ENCODE measurements at regions not wholly inside any gene's neighbourhood (a gene's known extent, or its start where the extent isn't known, plus 50 kb on each side); places are given as distances from the start of the nearest gene placed in this dataset.
A peak's percentile ranks its signal among the peaks of the same experiment; 100 is the strongest.

DNA sequence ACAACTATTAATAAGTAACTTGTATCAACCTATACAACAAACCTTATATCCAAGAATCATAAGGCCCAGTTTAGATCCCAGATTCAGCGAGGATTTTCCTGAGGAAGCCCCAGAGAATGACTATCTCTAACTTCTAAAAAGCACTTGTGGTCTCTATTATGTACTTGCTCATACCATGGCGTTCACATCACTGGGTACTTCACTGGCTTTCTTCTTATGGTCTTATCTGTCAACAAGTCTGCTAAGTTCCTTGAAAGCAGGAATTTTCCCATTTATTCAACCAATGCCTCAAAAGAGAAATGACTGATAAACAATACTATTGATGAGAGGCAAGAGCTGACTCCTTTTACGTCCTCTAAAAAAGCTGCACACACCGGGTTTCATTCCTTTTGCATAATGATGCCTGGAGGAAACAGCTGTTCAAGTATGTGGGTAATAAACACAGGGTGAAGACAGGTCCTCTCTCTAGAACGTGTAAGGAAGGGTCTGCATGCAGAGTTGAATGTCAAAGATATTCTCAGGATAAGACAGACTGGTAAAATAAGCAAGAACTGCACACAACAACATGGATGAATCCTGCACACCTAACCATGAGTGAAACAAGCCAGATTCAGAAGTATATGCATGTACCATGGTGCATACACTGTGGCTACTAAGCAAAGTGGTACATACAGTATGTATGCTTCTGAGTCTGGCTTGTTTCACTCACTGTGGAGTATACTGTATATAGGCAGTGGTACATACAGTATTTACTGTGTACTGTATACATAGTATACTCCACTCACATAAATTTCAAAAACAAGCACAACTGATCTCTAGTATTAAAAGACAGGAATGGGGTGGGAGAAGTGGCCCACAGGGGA is 408.7 kb downstream of the SHQ1 start:
- DNase-seq (ENCODE audit: low read depth): no peak

DNA sequence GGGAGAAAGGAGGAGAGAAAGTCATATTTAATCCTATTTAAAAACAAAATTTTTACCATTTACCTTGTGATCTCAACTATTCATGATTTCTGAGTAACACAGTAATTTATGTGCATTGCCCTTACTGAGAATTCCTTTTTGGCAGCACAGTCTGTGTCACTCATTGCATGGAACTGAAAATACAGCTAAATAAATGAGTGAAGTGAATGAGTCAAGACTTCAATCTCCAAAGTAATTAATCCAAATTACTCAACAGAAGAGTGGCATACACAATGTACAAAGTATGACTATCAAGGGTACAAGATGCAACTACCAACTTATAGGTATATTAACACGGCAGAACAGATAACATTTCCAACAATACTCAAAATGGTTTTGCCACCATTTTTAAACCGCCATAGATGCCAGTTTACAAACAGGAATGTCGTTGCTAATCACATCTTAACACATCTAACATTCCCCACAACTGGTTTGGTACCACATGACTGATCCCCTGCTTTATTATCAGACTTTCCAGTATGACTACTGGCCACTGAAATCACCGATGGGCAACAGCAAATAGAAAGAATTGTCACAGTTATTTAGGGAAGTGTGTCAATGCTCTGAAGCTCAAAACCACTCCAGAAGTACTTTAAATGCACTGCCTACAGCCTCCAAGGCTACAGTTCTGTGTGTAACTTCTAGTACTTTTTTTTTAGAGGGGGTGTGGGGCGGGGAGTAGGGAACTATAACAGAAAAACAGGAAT is 410.4 kb downstream of the SHQ1 start:
- DNase-seq (ENCODE audit: low read depth): no peak

DNA sequence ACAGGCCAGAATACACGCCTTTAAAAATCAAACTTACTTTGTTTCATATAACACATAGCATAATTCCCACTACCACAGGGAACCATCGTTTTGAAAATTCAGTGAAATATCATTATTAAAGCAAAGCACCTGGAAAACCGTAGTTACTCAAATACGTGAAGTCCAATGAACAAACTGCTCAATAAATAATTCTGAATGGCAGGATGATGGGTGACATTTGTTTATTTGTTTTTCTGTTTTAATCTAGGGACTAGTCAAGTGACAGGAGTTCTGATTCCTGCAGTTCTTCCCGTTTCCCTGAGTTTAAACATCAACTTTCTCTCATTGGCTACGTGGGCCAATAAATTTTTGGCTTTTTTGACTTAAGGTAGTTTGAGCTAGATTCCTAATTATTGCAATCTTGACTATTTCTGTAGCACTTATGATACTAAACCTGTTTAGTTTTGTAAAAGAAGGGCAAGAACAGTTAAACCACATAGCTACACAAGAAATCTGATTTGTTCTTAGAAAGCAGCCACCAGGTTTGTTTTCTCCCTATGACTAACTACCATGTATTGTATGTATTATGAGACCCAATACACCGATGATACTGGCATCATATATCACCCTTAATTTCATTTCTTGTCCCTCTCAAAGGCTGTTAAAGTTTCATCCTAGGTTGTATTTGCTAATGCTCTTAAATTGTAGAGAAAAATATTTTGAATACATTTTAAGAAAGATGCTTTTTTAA is 411.2 kb downstream of the SHQ1 start:
- no peak for DNase-seq (ENCODE audit: low read depth)

DNA sequence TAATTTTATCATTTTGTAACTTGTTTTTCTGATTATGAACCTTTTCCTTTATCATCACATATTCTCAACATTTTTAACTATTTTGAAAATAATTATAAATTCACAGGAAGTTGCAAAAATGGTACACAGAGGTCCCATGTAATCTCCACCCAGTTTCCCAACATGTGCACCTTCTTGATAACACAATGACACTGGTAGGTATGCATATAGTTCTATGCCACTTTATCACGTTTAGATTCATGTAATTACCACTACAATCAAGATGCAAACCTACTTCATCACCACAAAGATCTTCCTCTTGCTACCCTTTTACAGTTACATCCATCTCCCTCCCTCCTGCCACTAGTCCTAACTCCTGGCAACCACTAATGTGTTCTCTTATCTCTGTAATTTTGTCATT is 413.9 kb downstream of the SHQ1 start:
- DNase-seq (ENCODE audit: low read depth): no peak

DNA sequence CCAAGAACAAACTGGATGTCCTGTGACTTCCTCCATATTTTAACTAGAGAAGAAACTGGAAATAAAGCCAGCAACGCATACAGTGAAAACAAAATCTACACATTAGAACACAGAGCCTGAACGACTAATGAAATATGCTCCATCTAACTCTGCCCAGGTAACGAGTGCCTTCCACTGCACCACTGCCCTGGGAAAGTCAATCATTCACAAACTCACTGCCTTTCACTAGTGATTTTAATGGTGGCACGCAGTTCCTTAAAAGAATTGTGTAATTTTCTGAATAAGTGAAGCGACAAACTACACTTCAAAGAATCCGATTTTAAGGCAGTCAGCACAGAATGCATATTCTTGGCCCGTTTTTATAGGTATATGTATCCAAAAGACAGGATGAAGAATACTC is 416.0 kb downstream of the SHQ1 start:
- DNase-seq (ENCODE audit: low read depth): no peak

DNA sequence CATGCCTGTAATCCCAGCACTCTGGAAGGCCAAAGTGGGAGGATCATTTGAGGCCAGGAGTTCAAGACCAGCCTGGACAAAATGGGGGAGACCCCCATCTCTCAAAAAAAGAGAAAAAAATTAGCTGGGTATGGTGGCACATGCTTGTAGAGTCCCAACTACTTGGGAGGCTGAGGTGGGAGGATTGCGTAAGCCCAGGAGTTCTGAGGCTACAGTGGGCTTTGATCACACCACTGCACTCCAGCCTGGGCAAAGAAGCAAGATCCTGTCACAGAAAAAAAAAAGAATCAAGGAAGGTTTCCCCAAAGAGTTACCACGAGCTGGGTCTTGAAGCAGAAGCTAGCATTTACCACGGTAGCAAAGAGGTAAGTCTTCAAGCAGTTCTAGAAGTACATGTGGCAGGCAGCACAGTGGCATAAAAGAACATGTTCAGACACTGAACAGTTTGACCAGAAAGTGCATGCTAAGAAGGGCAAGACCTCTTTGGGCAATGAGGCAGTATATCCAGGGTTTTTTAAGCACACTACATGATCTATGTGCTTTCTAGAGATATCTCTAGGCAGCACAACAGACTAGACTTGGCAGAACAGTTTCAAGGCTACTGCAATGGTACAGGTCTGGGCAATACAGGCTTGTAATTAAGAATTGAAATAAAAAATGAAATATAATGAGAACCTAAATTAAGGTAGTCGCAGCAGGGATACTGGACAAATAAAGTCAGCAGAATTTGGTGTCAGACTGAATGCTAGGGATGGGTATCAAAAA is 418.5 kb downstream of the SHQ1 start:
- no peak for DNase-seq (ENCODE audit: low read depth)

DNA sequence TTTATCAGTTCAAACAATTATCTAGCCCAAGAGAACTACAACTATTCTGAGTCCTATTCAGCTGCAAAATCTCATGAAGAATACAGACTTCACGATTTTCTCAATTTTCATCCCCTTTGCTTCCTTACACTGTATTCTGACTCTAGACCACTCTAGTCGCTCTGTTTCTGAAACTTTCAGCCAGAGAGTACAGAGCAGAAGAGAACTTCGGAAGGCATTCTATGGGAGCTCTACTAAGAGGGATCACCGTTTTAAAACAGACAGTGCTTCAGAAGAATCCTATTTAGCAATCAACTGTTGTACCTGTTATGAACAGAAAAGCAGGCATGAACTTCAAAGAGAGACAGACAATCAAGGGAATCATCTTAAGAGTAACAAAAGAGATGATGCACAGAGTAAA is 419.4 kb downstream of the SHQ1 start:
- no peak for DNase-seq (ENCODE audit: low read depth)

DNA sequence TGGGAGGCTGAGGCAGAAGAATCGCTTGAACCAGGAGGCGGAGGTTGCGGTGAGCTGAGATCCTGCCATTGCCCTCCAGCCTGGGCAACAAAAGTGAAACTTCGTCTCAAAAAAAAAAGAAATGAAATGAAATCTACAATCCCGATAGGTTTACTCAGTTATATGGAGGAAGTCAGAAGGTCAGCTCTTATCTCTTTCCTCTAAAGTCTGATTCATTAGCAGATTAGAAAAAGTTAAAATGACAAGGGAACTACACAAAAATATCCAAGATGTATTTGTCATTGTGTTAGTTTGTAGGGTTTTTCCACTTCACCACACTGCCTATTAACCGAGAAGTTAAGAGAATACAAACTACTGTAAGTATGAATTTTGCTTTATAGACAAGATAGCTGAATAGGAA is 420.6 kb downstream of the SHQ1 start:
- DNase-seq (ENCODE audit: low read depth): no peak

DNA sequence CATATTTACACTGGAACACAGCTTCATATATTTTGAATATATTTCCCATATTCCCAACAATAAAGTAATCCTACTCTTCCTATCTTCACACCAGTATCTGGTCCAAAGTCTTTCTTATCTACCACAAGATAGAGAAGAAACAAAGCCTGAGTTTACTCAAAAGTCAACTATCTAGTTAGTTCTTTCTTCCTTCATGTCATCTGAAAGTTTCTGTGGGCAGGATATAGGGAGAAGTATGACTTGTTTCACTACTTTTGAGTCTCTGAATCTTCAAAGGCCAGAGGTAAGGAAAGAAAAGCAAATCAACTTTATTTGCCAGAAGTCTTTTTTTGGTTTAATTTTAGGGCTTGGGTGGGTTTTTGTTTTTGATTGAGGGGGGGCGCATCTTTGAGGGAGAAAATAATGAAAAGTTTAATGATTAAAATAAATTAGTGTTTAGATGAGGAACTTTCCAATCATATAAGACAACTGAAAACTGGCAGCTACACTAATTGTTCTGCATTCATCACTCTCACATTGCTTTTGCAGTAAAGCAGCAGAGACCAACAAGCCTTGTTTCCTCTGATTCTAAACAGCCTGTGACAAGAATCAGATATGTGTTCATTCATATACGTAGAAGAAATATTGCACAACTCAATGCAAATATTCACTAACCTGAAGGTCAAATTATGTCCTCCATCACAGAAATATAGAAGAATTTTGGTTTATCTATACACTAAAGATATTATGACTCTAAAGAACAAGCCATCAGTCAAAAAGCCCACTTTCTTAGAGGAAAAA is 421.4 kb downstream of the SHQ1 start:
- DNase-seq (ENCODE audit: low read depth): no peak

DNA sequence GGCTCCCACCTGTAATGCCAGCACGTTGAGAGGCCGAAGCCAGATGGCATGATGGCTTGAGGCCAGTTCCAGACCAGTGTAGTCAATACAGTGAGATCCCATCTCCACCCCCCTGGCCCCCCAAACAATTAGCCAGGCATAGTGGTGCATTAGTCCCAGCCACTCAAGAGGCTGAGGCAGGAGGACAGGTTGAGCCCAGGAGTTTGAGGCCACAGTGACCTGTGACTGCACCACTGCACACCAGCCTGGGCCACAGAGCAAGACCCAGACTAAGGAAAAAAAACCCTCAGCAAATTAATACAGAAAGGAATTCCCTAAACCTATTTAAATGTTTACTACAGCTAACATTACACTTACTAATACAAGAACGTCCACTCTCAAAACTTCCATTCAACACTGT is 424.6 kb downstream of the SHQ1 start:
- no peak for DNase-seq (ENCODE audit: low read depth)

DNA sequence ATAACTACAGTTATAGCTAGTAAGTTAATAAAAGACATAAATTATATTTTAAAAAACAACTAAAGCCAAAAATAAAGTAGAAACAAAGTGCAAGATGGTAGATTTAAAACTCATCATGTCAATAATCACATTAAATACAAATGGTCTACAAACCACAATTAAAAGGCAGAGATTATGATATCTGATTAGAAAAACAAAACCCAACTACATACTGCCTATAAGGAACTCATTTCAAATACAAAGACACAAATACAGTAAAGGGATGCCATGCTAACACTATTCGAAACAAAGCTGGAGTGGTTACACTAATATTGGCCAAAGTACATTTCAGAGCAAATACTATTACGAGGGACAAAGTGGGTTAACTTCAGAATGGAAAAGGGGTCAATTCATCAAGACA is 426.5 kb downstream of the SHQ1 start:
- DNase-seq (ENCODE audit: low read depth): no peak

DNA sequence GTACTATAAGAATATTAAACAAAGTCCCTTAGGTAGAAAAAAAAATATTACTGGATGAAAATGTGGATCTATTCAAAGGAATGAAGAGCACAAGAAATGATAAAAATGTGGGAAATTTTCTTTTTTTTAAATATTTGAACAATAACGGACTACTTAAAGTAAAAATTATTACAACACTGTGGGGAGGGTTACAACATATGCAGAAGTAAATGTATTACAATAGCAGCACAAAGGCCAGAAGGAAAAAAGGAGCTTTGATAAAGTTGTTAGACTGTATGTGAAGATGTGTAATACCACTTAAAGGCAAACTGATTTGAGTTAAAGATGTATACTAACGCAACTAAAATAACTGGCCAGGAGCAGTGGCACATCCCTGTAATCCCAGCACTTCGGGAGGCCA is 427.1 kb downstream of the SHQ1 start:
- no peak for DNase-seq (ENCODE audit: low read depth)

DNA sequence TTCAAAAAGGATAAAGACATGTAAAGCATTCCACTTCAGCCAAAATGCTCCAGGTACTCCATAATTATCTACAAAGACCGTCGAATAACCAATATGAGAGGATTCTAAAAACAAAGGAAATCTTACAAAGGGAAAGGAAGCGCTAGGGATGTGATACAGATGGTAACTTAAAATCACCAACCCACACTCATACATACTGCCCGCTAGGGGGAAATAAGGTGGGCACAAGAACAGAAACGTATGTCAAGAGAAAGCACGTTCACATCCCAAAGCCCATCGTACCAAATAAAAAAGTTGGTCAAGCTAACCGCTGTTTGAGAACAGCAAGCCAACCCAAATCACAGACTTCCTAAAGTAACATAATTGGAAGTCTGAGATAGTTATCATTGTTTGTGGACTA is 429.4 kb downstream of the SHQ1 start:
- no peak for DNase-seq (ENCODE audit: low read depth)

DNA sequence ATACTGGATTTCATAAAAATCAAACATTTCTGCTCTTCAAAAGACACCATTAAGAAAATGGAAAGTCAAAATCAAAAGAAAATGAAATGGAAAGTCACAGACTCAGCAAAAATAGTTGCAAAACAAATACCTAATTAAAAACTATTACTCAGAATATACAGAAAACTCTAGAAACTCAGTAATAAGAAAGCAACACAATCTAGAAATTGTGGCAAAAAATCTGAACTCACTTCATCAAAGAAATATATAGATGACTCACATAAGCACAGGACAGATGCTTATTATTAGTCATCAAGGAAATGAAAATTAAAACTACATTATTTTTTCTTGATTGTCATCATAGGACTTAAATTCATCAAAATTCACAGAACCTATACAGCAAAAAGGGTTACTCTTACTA is 430.0 kb downstream of the SHQ1 start:
- no peak for DNase-seq (ENCODE audit: low read depth)

DNA sequence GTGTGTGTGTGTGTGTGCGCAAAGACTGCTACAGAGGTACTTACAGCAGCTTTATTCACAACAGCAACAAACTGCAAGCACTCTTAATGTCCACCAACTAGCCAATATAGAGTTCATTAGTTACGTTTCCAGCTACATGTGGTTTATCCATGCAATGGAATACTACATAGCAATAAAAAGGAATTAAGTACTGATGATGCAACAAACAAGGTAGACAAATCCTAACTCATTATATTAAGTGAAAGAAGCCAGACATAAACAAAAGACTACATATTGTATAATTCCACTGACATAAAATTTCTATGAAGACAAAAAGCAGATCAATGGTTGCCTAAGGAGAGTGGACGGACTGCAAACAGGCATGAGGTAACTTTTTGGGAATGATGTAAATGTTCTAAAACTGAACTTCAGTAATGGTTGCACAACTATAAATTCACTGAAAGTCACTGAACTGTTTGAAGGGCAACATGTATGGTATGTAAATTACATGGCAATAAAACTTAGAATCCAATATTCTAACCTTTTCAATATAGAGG is 433.7 kb downstream of the SHQ1 start:
- DNase-seq (ENCODE audit: low read depth): no peak

DNA sequence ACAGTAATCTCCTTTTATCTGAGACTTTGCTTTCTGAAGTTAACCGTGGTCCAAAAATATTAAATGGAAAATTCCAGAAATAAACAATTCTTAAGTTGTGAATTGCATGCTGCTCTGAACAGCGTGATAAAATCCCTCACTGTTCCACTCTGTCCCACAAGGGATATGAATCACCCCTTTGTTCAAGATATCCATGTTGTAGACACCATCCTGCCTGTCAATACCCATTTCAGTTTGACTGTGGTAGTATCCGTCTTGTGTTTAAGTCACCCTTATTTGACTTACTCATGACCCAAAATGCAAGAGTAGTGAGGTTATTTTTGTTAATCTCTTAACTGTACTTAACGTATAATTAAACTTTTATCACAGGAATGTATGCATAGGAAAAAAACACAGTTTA is 435.0 kb downstream of the SHQ1 start:
- DNase-seq (ENCODE audit: low read depth): peak; percentile 38

DNA sequence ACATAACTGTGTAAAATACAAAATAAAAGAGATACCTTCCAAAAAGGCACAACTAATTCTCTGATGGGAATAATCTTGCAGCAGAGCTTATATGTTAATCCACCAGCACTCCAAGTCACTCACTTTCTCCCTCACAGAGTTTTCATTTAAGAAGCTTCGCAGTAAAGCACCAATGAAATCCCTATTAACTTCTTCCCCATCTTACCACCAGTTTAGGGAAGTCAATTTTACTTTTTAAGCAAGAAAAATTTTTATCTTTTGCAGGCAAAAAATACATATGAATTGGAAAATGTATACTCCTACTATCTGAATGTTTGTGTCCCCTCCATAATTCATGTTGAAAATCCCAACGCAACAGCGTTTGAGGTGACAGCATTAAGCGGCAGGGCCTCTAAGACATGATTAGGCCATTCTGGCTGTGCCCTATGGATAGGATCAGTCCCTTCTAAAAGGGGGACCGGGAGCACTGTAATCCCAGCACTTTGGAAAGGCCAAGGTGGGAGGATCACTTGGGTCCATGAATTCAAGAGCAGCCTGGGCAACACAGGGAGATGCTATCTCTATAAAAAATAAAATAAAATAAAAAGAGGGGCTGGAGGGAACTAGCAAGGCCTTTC is 435.8 kb downstream of the SHQ1 start:
- DNase-seq (ENCODE audit: low read depth): no peak

DNA sequence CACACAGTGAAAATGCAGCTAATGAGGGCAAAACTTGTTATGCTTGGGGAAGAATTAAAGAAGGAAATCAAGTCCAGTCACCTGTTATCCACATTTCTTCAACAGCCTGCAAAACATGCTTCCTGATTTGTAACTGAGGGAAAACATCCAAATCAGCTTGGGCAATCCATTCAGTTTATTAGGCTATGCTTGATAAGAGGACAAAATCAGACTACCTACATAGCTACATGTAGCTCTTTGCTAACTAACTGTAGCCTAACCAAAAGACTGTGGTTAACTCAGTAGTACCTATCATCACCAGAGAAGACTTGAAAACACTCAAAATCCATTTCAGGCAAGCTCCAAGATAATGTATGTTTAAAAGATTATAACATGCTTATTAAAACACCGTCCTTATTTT is 436.4 kb downstream of the SHQ1 start:
- DNase-seq (ENCODE audit: low read depth): no peak

DNA sequence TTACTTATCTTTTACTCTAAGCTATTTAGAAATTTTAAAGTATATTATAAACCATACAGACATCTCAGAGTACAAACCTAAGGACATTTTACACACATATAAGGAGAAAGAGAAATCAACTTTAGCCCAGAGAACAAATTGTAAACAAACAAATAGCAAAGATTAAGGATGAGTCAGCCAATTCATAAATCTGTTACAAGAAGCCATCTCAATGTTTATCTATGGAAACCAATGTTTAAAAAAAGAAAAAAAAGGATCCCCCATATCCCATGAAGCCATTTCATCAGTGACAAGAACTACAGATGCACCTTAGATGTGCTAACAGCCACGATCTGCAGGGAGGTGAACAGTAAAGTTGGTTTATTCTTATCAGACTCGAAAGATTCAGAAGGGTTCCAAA is 437.1 kb downstream of the SHQ1 start:
- DNase-seq (ENCODE audit: low read depth): no peak

All from HT1080 (cell line).